Panc1 (cell line): ENCODE measurements at regions not wholly inside any gene's neighbourhood (a gene's known extent, or its start where the extent isn't known, plus 50 kb on each side); places are given as distances from the start of the nearest gene placed in this dataset.

ENCODE experiments used
- REST ChIP-seq, 2 experiments: IDR thresholded peaks; 2 replicates each; pipeline ENCODE4 v1.6.1; 2011 to 2012; ENCODE audit warnings: low read depth in 2 of 2, control low read depth in 1 of 2, low read length in 1 of 2, mild to moderate bottlenecking in 1 of 2, moderate library complexity in 1 of 2; ENCODE audit not compliant: insufficient read depth in 1 of 2
- TF ChIP-seq, protein P1 (sequence below): fragments of 450-650 bp; IDR thresholded peaks from 2 replicates; pipeline ENCODE4 v1.5.1; 2017; ENCODE audit warnings: mild to moderate bottlenecking

DNA sequence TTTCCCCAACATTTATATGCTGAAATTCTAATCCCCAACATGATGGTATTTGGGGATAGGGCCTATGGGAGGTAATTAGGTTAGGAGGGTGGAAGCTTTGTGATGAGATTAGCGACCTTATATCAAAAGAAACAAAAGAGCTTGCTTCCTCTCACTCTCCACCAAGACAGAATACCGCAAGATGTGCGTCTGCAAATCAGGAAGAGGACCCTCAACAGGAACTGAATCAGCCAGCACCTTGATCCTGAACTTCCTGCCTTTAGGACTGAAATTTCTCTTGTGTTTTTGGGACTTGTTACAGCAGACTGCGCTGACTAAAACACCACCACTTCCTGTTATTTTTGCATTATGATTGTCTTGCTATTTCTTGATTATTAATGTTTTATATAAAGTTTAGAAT is 1889.4 kb downstream of the C4orf33 start:
- TF ChIP-seq REST (IDR thresholded peaks at IDR 0.05; ENCODE audit: insufficient read depth in 1 of 2, low read depth in 2 of 2, low read length in 1 of 2): no peak
- TF ChIP-seq, protein P1, sequence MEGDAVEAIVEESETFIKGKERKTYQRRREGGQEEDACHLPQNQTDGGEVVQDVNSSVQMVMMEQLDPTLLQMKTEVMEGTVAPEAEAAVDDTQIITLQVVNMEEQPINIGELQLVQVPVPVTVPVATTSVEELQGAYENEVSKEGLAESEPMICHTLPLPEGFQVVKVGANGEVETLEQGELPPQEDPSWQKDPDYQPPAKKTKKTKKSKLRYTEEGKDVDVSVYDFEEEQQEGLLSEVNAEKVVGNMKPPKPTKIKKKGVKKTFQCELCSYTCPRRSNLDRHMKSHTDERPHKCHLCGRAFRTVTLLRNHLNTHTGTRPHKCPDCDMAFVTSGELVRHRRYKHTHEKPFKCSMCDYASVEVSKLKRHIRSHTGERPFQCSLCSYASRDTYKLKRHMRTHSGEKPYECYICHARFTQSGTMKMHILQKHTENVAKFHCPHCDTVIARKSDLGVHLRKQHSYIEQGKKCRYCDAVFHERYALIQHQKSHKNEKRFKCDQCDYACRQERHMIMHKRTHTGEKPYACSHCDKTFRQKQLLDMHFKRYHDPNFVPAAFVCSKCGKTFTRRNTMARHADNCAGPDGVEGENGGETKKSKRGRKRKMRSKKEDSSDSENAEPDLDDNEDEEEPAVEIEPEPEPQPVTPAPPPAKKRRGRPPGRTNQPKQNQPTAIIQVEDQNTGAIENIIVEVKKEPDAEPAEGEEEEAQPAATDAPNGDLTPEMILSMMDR: no peak
